Naive thymus-derived CD4-positive, alpha-beta T cell (primary cell): ENCODE measurements at regions not wholly inside any gene's neighbourhood (a gene's known extent, or its start where the extent isn't known, plus 50 kb on each side); places are given as distances from the start of the nearest gene placed in this dataset.
"Not testable (repeated sequence)": the region's sequence is repeated elsewhere in the genome, so short reads cannot be mapped to it uniquely, and the experiment has no call there.

Experiments used
- ATAC-seq: fragments of 150-1000 bp; cut with Tn5 transposase; 2 replicates; pipeline ENCODE4 v1.10.0; 2021; ENCODE audit warnings: mild to moderate bottlenecking, moderate library complexity
- CTCF ChIA-PET: fragments of 350-600 bp; sonication (Branson Sonifier 250); formaldehyde crosslinking; loops from one replicate; lab custom pipeline; 2021; ENCODE audit warnings: antibody characterized with exemption; lab: Charles Lee
- POLR2A ChIA-PET: fragments of 350-600 bp; sonication (Branson Sonifier 250); formaldehyde crosslinking; loops from one replicate; lab custom pipeline; 2021; ENCODE audit warnings: antibody characterized with exemption, inconsistent platforms; lab: Charles Lee
- DNase-seq, 9 donors: peaks; one replicate each; pipeline versions ENCODE4 v3.0.0 to v3.0.0-alpha.2; 2020 to 2022; ENCODE audit warnings: mixed read lengths in 1 of 9
- H3K27ac ChIP-seq: one replicate; pipeline ENCODE4 v1.7.0; 2013; ENCODE audit warnings: mild to moderate bottlenecking, low read depth, low read length, moderate library complexity
- H3K27me3 ChIP-seq, 2 donors: one replicate each; pipeline ENCODE4 v1.7.0; 2013; ENCODE audit warnings: low read length in 2 of 2, mild to moderate bottlenecking in 2 of 2, moderate library complexity in 2 of 2; ENCODE audit not compliant: control insufficient read depth in 2 of 2, insufficient read depth in 2 of 2
- H3K36me3 ChIP-seq, 3 experiments: 1 replicate in 2 of 3; 2 replicates in 1 of 3; pipeline ENCODE4 v1.7.0; 2013; ENCODE audit warnings: low read length in 3 of 3, mild to moderate bottlenecking in 3 of 3, moderate library complexity in 1 of 3; ENCODE audit not compliant: insufficient read depth in 3 of 3, control insufficient read depth in 2 of 3
- H3K4me1 ChIP-seq, 2 donors: one replicate each; pipeline ENCODE4 v1.7.0; 2013; ENCODE audit warnings: low read length in 2 of 2, mild to moderate bottlenecking in 2 of 2, moderate library complexity in 1 of 2; ENCODE audit not compliant: control insufficient read depth in 2 of 2, insufficient read depth in 2 of 2
- H3K4me3 ChIP-seq: 2 replicates; pipeline ENCODE4 v1.7.0; 2013; ENCODE audit warnings: mild to moderate bottlenecking, low read length
- H3K9me3 ChIP-seq, 3 experiments: 1 replicate in 2 of 3; 2 replicates in 1 of 3; pipeline ENCODE4 v1.7.0; 2013; ENCODE audit warnings: low read length in 3 of 3; ENCODE audit not compliant: control insufficient read depth in 2 of 3
- H3K27ac Mint-ChIP-seq, 9 donors: one replicate each; pipeline ENCODE4 v1.8.0; 2020 to 2022; ENCODE audit warnings: mixed read lengths in 9 of 9, mild to moderate bottlenecking in 8 of 9, moderate library complexity in 5 of 9, inconsistent platforms in 2 of 9
- H3K27me3 Mint-ChIP-seq, 5 donors: one replicate each; pipeline ENCODE4 v1.8.0; 2021 to 2022; ENCODE audit warnings: mixed read lengths in 5 of 5, mild to moderate bottlenecking in 1 of 5
- H3K36me3 Mint-ChIP-seq, 5 donors: one replicate each; pipeline ENCODE4 v1.8.0; 2020 to 2022; ENCODE audit warnings: mixed read lengths in 5 of 5, mild to moderate bottlenecking in 3 of 5, inconsistent platforms in 1 of 5
- H3K4me1 Mint-ChIP-seq, 7 donors: one replicate each; pipeline ENCODE4 v1.8.0; 2020 to 2022; ENCODE audit warnings: mixed read lengths in 7 of 7, mild to moderate bottlenecking in 3 of 7, inconsistent platforms in 1 of 7
- H3K4me3 Mint-ChIP-seq, 10 donors: one replicate each; pipeline ENCODE4 v1.8.0; 2020 to 2022; ENCODE audit warnings: mild to moderate bottlenecking in 10 of 10, mixed read lengths in 10 of 10, moderate library complexity in 6 of 10, inconsistent platforms in 2 of 10
- H3K9me3 Mint-ChIP-seq, 11 donors: one replicate each; pipeline ENCODE4 v1.8.0; 2020 to 2022; ENCODE audit warnings: mixed read lengths in 11 of 11, mild to moderate bottlenecking in 4 of 11, inconsistent platforms in 1 of 11, moderate library complexity in 1 of 11
- intact Hi-C, 2 donors: fragments of 100-400 bp; cut with micrococcal nuclease; formaldehyde crosslinking; loops; one replicate each; pipeline ENCODE4 v1.15.1; 2023

DNA sequence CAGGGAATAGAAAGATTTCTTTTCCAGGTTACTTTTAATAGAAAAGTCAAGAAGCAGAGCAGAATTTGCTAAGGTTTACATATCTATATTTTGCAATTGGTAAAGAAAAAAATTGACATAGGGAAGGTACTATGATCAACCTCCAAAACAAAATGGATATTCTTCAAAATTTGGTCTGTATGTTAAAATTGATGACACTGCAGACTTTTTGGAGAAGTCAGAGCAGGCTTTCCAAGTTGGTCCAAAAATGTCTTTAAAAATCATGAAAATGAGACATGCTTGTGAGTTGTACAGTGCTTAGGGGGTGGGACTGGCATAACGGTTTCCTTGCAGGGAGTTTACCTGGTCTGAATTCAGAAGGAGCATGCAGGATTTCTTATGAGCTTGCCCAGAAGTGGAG lies 77.0 kb downstream of the TFPI2 start:
- Mint-ChIP-seq H3K4me3 (no peak overlapping the region), H3K27ac (no peak overlapping the region), H3K36me3 (no peaks in the 10 kb centered on the region), H3K4me1 (no peaks in the 10 kb centered on the region), H3K27me3 (no peaks in the 10 kb centered on the region), H3K9me3 (peaks cover 0 to 2% (median 0%) of the 10 kb centered on the region in 11 donors)
- intact Hi-C loops, result no loop called here
- no peaks in the 10 kb centered on the region for H3K36me3 ChIP-seq
- no peak overlapping the region for H3K27ac ChIP-seq
- no peaks in the 10 kb centered on the region for H3K4me1 ChIP-seq
- POLR2A ChIA-PET, result no interaction called here
- H3K27me3 ChIP-seq, result no peaks in the 10 kb centered on the region
- H3K4me3 ChIP-seq, result no peak overlapping the region
- H3K9me3 ChIP-seq, result no peaks in the 10 kb centered on the region
- CTCF ChIA-PET, result no interaction called here
- DNase-seq (no peak), ATAC-seq (no peak)

- peaks cover 0 to 2% (median 0%) of the 10 kb centered on the region in 11 donors for H3K9me3 Mint-ChIP-seq
- H3K4me3 Mint-ChIP-seq, result no peak overlapping the region
- Histone ChIP-seq H3K27me3 (no peaks in the 10 kb centered on the region), H3K4me1 (no peaks in the 10 kb centered on the region), H3K9me3 (no peaks in the 10 kb centered on the region), H3K27ac (no peak overlapping the region), H3K36me3 (no peaks in the 10 kb centered on the region), H3K4me3 (no peak overlapping the region)
- no peak overlapping the region for H3K27ac Mint-ChIP-seq
- no peaks in the 10 kb centered on the region for H3K4me1 Mint-ChIP-seq
- H3K36me3 Mint-ChIP-seq, result no peaks in the 10 kb centered on the region
- DNase-seq (no peak), ATAC-seq (no peak)
- no peaks in the 10 kb centered on the region for H3K27me3 Mint-ChIP-seq
- intact Hi-C loops, result no loop called here
- POLR2A ChIA-PET, result no interaction called here
- CTCF ChIA-PET, result no interaction called here
Observed at GRCh38 chr7:93812061-93812460, 78.5 kb downstream of the TFPI2 start.

DNA sequence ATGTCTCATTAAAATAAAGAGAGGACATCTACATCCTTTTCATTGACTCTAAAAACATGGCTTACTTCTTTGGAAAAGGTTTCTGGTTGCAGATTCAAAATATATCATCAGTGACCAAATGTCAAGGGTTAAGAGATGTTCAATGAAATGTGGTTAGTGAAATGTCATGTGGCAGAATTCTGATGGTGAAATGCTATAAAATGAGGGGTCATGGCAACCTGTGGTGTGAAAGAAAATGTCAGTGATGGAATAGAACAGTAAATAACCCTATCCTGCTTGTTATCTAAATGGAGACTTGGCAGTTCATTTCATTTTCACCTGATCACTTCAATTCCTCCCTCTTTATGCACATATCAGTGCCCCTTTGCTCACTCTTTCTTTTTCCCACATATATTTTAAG lies 79.4 kb downstream of the TFPI2 start:
- ChIA-PET POLR2A (no interaction called here), CTCF (no interaction called here)
- no peaks in the 10 kb centered on the region for H3K27me3 ChIP-seq
- no peak overlapping the region for H3K27ac Mint-ChIP-seq
- no peaks in the 10 kb centered on the region for H3K9me3 ChIP-seq
- H3K36me3 ChIP-seq, result no peaks in the 10 kb centered on the region
- no peak overlapping the region for H3K4me3 Mint-ChIP-seq
- intact Hi-C loops, result no loop called here
- H3K36me3 Mint-ChIP-seq, result no peaks in the 10 kb centered on the region
- ATAC-seq (no peak), DNase-seq (no peak)
- H3K4me1 ChIP-seq, result no peaks in the 10 kb centered on the region
- no peaks in the 10 kb centered on the region for H3K4me1 Mint-ChIP-seq
- no peaks in the 10 kb centered on the region for H3K27me3 Mint-ChIP-seq
- H3K9me3 Mint-ChIP-seq, result peaks cover 0 to 2% (median 0%) of the 10 kb centered on the region in 11 donors
- no peak overlapping the region for H3K27ac ChIP-seq
- H3K4me3 ChIP-seq, result no peak overlapping the region

DNA sequence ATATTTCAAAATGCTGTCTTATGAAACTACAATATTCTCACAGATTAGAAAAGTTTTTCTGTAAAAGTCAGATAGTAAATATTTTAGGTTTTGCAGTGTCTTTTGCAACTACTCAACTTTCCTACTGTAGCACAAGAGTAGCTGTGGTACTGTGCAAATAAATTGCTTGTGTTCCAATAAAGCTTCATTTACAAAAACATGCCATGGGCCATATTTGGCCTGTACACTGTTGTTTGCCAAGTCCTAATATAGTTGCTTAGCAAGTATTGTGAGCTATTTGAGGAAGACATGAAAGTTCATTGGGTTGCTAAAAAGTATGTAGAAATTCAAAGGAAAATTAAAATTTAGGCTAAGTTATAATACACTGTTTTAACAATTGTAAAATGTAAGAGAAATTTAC lies 80.0 kb downstream of the TFPI2 start:
- H3K4me3 ChIP-seq, result no peak overlapping the region
- DNase-seq, result no peak
- ATAC-seq, result no peak
- CTCF ChIA-PET, result no interaction called here
- no peaks in the 10 kb centered on the region for H3K36me3 ChIP-seq
- Mint-ChIP-seq H3K36me3 (no peaks in the 10 kb centered on the region), H3K4me3 (no peak overlapping the region), H3K27me3 (no peaks in the 10 kb centered on the region), H3K9me3 (peaks cover 0 to 2% (median 0%) of the 10 kb centered on the region in 11 donors), H3K27ac (no peak overlapping the region), H3K4me1 (no peaks in the 10 kb centered on the region)
- no peaks in the 10 kb centered on the region for H3K4me1 ChIP-seq
- no peak overlapping the region for H3K27ac ChIP-seq
- intact Hi-C loops, result no loop called here
- POLR2A ChIA-PET, result no interaction called here
- no peaks in the 10 kb centered on the region for H3K27me3 ChIP-seq
- no peaks in the 10 kb centered on the region for H3K9me3 ChIP-seq

DNA sequence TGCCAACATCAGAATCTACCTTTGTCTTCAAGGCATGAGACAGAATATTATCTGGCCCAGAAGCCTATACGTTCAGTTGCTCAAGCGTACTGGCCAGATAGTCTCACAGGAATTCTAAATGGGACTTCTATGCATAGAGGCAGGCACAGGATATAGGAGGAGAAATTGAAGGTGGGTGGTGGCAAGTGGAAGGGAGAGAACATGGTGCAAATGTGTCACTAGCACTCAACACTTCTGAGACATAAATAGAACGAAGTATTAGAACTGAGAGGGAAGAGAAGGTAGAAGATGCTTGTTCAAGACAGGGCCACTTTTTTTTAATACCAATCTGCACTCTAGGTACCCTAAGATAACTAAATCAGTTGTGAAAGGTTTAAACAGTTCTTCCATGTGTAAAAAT lies 85.8 kb downstream of the TFPI2 start:
- CTCF ChIA-PET, result no interaction called here
- H3K9me3 Mint-ChIP-seq, result peaks cover 0 to 12% (median 0%) of the 10 kb centered on the region in 11 donors
- H3K27me3 Mint-ChIP-seq, result no peaks in the 10 kb centered on the region
- Histone ChIP-seq H3K4me3 (no peak overlapping the region), H3K9me3 (no peaks in the 10 kb centered on the region), H3K27me3 (no peaks in the 10 kb centered on the region), H3K36me3 (no peaks in the 10 kb centered on the region), H3K4me1 (no peaks in the 10 kb centered on the region), H3K27ac (no peak overlapping the region)
- POLR2A ChIA-PET, result no interaction called here
- ATAC-seq, result no peak
- no peak overlapping the region for H3K27ac Mint-ChIP-seq
- no peak for DNase-seq
- intact Hi-C loops, result loop anchor here in 1 of 2 donors (5.0 kb wide), 1 partner anchor 593 kb away; no protein-coding TSS in a partner anchor
- no peaks in the 10 kb centered on the region for H3K4me1 Mint-ChIP-seq
- no peak overlapping the region for H3K4me3 Mint-ChIP-seq
- H3K36me3 Mint-ChIP-seq, result no peaks in the 10 kb centered on the region

DNA sequence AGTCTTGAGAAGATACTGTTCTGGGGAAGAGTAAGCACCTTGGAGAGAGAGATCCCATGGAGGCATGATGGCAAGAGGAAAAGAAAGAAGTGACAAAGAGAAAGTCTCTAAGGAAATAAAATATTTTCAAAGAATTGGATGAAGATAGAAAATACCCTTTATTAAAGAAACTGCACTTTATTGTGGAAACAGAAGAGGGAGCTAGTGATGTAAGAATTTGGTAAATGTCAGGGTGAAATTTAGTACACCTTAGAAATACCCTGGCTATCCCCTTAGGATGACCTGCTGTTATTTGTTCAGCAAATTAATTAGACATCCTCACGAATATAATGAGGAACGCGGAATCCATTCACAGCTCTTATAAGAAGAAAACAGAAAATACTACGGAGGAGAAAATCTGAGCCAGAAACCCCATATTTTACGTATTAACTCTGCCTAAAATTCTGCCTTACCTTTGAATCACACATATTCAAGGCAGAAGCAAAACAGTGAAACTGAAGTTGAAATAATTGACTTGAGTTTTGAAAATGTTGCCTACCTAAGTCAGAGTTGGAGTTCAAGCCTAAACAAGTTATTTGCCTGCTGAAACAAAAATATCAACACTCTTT lies 90.7 kb downstream of the TFPI2 start:
- Histone ChIP-seq H3K27me3 (no peaks in the 10 kb centered on the region), H3K4me1 (no peaks in the 10 kb centered on the region), H3K9me3 (no peaks in the 10 kb centered on the region), H3K27ac (no peak overlapping the region), H3K36me3 (no peaks in the 10 kb centered on the region), H3K4me3 (no peak overlapping the region)
- no peak for ATAC-seq
- Mint-ChIP-seq H3K27me3 (no peaks in the 10 kb centered on the region), H3K4me1 (no peaks in the 10 kb centered on the region), H3K4me3 (no peak overlapping the region), H3K9me3 (peaks cover 0 to 19% (median 2%) of the 10 kb centered on the region in 11 donors), H3K36me3 (no peaks in the 10 kb centered on the region), H3K27ac (no peak overlapping the region)
- intact Hi-C loops, result loop anchor here in 1 of 2 donors (5.0 kb wide), 2 partner anchors 287 to 597 kb away; no protein-coding TSS in a partner anchor
- ChIA-PET POLR2A (no interaction called here), CTCF (no interaction called here)
- no peak for DNase-seq

DNA sequence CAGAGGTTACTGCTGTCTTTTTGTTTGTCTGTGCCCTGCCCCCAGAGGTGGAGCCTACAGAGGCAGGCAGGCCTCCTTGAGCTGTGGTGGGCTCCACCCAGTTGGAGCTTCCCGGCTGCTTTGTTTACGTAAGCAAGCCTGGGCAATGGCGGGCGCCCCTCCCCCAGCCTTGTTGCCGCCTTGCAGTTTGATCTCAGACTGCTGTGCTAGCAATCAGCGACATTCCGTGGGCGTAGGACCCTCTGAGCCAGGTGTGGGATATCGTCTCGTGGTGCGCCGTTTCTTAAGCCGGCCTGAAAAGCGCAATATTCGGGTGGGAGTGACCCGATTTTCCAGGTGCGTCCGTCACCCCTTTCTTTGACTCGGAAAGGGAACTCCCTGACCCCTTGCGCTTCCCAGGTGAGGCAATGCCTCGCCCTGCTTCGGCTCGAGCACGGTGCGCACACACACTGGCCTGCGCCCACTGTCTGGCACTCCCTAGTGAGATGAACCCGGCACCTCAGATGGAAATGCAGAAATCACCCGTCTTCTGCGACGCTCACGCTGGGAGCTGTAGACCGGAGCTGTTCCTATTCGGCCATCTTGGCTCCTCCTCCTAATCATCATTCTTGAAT lies 97.4 kb downstream of the TFPI2 start:
- H3K4me3 Mint-ChIP-seq, H3K36me3 Mint-ChIP-seq, H3K27me3 Mint-ChIP-seq, H3K4me1 ChIP-seq, ATAC-seq, CTCF ChIA-PET, H3K9me3 ChIP-seq, H3K27ac Mint-ChIP-seq, POLR2A ChIA-PET, DNase-seq, H3K27me3 ChIP-seq, H3K9me3 Mint-ChIP-seq, H3K36me3 ChIP-seq, H3K4me3 ChIP-seq, H3K27ac ChIP-seq, H3K4me1 Mint-ChIP-seq, intact Hi-C loops: not testable (repeated sequence)
